Sigmoid colon (tissue), 6 donors: ENCODE measurements at regions not wholly inside any gene's neighbourhood (a gene's known extent, or its start where the extent isn't known, plus 50 kb on each side); places are given as distances from the start of the nearest gene placed in this dataset.

Experiments
- DNase-seq: peaks from one replicate; pipeline ENCODE4 v3.0.0-alpha.2; 2019
- H3K27ac ChIP-seq, 4 donors: fragments of 200-600 bp; sonication (generic); one replicate each; pipeline ENCODE4 v1.5.1; 2016 to 2019; ENCODE audit warnings: mild to moderate bottlenecking in 1 of 4
- H3K27me3 ChIP-seq, 3 donors: fragments of 200-600 bp; sonication (generic); one replicate each; pipeline ENCODE4 v1.5.1; 2019; ENCODE audit warnings: mild to moderate bottlenecking in 1 of 3
- H3K36me3 ChIP-seq, 4 donors: fragments of 200-600 bp; sonication (generic); one replicate each; pipeline ENCODE4 v1.5.1; 2016 to 2019
- H3K4me1 ChIP-seq, 4 donors: fragments of 200-600 bp; sonication (generic); one replicate each; pipeline ENCODE4 v1.5.1; 2017 to 2019
- H3K4me3 ChIP-seq, 4 donors: fragments of 200-600 bp; sonication (generic); one replicate each; pipeline ENCODE4 v1.5.1; 2017 to 2019; ENCODE audit warnings: mild to moderate bottlenecking in 2 of 4, moderate library complexity in 1 of 4
- H3K9me3 ChIP-seq, 4 donors: fragments of 200-600 bp in 3 of 4; sonication (generic) in 3 of 4; one replicate each; pipeline versions ENCODE4 v1.5.1 to v1.6.1; 2013 to 2019
- EP300 ChIP-seq, 4 donors: sonication (generic); formaldehyde crosslinking; IDR thresholded peaks; one replicate each; pipeline ENCODE4 v1.6.1; 2017; ENCODE audit warnings: antibody characterized with exemption in 4 of 4
- POLR2A ChIP-seq, 2 donors: fragments of 450-650 bp; IDR thresholded peaks; one replicate each; pipeline ENCODE4 v1.6.1; 2016; ENCODE audit warnings: antibody characterized with exemption in 2 of 2, mild to moderate bottlenecking in 2 of 2, moderate library complexity in 2 of 2
- POLR2AphosphoS5 ChIP-seq, 4 donors: sonication (generic); formaldehyde crosslinking; IDR thresholded peaks; one replicate each; pipeline ENCODE4 v1.6.1; 2017; ENCODE audit warnings: antibody characterized with exemption in 4 of 4
- WGBS, 2 donors: extraction: QIAGEN DNeasy Blood & Tissue Kit; methylation state at CpG; one replicate each; pipeline ENCODE4 v1.1.7; 2013; 5-methylcytosine and 5-hydroxymethylcytosine counted together
- intact Hi-C: fragments of 100-400 bp; cut with DNase I; formaldehyde crosslinking; loops from one replicate; pipeline ENCODE4 v1.15.1; 2023
- TF ChIP-seq, protein P1 (sequence below), 4 experiments: fragments of 450-650 bp in 3 of 4; fragments of 200-600 bp in 1 of 4; IDR thresholded peaks; one replicate each; pipeline ENCODE4 v1.5.1; 2016 to 2019; ENCODE audit warnings: antibody characterized with exemption in 4 of 4, mild to moderate bottlenecking in 3 of 4, moderate library complexity in 2 of 4
- donor health status: healthy with polysubstance abuse.
- donor health status: healthy.

DNA sequence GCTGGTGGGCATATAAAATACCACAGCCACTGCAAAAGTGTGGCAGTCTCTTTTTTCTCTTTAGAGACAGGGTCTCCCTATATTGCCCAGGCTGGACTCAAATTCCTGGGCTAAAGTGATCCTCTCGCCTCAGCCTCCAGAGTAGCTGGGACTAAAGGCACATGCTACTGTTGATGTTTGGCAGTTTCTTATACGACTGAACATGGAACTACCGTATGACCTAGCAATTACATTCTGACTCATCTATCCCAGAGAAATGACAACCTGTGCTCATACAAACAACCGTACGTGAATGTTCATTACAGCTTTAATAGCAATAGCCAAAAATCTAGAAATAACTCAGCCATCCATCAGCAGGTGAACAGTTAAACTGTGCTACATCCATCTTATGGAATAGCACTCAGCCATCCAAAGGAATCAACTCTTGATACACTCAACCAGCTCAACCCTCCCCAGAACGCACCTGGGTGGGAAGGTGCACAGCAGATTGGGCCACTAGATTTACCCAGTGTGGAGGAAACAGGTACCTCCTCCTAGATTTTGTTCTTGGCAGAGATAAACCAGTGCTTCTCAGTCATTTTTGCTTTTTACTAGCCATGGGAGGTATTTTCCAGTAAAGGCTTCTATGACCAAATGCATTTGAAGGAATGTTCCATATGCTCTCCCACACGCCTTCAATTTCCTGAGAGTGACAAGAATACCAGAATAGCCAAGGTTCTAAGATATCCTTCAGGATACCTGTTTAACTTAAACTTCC is 130.5 kb downstream of the MED15 start:
- TF ChIP-seq POLR2AphosphoS5 (IDR thresholded peaks at IDR 0.05) (no peak), POLR2A (IDR thresholded peaks at IDR 0.05) (no peak), EP300 (IDR thresholded peaks at IDR 0.05) (no peak)
- TF ChIP-seq, protein P1, sequence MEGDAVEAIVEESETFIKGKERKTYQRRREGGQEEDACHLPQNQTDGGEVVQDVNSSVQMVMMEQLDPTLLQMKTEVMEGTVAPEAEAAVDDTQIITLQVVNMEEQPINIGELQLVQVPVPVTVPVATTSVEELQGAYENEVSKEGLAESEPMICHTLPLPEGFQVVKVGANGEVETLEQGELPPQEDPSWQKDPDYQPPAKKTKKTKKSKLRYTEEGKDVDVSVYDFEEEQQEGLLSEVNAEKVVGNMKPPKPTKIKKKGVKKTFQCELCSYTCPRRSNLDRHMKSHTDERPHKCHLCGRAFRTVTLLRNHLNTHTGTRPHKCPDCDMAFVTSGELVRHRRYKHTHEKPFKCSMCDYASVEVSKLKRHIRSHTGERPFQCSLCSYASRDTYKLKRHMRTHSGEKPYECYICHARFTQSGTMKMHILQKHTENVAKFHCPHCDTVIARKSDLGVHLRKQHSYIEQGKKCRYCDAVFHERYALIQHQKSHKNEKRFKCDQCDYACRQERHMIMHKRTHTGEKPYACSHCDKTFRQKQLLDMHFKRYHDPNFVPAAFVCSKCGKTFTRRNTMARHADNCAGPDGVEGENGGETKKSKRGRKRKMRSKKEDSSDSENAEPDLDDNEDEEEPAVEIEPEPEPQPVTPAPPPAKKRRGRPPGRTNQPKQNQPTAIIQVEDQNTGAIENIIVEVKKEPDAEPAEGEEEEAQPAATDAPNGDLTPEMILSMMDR (IDR thresholded peaks at IDR 0.05), result no peak
- intact Hi-C loops, result no loop called here
- WGBS, 2 donors, result 54 to 73% methylated on average over 7 of the region's 7 CpGs
- H3K27ac ChIP-seq, result no peak overlapping the region
- H3K4me3 ChIP-seq, result no peak overlapping the region
- H3K4me1 ChIP-seq, result no peaks in the 10 kb centered on the region
- no peak for DNase-seq
- no peaks in the 10 kb centered on the region for H3K36me3 ChIP-seq
- peaks cover 0 to 21% (median 0%) of the 10 kb centered on the region in 3 donors for H3K27me3 ChIP-seq
- H3K9me3 ChIP-seq, result no peaks in the 10 kb centered on the region

DNA sequence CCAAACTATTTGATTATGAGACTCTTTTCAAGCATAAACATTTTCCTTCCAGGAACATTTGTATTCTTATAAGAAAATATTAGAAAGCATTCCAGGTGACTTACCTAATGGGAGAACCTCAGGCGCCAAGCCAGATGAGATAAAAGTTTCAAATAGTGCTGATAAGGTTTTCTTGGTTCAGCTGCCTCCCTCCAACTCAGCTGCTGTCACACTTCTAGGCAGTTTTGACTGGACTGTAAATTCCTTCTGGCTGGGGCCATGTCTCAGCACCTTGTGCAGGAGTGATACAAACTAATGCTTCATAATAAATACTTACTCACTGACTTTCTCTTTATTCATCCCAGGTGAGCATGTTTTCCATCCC is 131.1 kb downstream of the MED15 start:
- TF ChIP-seq EP300 (IDR thresholded peaks at IDR 0.05) (no peak), POLR2AphosphoS5 (IDR thresholded peaks at IDR 0.05) (no peak), POLR2A (IDR thresholded peaks at IDR 0.05) (no peak)
- TF ChIP-seq, protein P1 (IDR thresholded peaks at IDR 0.05), result no peak
- no peaks in the 10 kb centered on the region for H3K36me3 ChIP-seq
- H3K4me1 ChIP-seq, result no peaks in the 10 kb centered on the region
- intact Hi-C loops, result no loop called here
- no peaks in the 10 kb centered on the region for H3K9me3 ChIP-seq
- H3K27ac ChIP-seq, result no peak overlapping the region
- WGBS, 2 donors, result 14 to 65% methylated on average over 1 of the region's 1 CpG
- H3K4me3 ChIP-seq, result no peak overlapping the region
- H3K27me3 ChIP-seq, result peaks cover 0 to 21% (median 0%) of the 10 kb centered on the region in 3 donors
- no peak for DNase-seq

DNA sequence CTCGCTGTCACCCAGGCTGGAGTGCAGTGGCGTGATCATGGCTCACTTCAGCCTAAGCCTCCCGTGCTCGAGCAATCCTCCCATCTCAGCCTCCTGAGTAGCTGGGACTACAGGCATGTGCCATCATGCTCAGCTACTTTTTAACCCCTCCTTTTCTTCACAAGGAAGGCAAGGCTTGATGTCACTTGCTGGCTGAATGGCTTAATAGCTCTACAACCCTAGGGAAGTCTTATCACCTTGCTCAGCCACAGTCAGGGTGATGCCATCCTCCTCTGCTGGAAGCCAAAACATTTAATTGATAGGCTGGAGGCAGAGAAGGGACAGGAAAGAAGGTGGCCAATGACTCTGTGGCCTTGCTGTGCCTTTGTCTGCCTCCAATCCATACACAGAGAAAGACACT is 131.9 kb downstream of the MED15 start:
- Histone ChIP-seq H3K27me3 (peaks cover 0 to 20% (median 0%) of the 10 kb centered on the region in 3 donors), H3K4me1 (no peaks in the 10 kb centered on the region), H3K27ac (no peak overlapping the region), H3K36me3 (no peaks in the 10 kb centered on the region), H3K9me3 (no peaks in the 10 kb centered on the region), H3K4me3 (no peak overlapping the region)
- whole genome bisulfite sequencing, 2 donors, result 85 to 90% methylated on average over 4 of the region's 4 CpGs
- TF ChIP-seq, protein P1 (IDR thresholded peaks at IDR 0.05), result no peak
- intact Hi-C loops, result no loop called here
- DNase-seq, result no peak

DNA sequence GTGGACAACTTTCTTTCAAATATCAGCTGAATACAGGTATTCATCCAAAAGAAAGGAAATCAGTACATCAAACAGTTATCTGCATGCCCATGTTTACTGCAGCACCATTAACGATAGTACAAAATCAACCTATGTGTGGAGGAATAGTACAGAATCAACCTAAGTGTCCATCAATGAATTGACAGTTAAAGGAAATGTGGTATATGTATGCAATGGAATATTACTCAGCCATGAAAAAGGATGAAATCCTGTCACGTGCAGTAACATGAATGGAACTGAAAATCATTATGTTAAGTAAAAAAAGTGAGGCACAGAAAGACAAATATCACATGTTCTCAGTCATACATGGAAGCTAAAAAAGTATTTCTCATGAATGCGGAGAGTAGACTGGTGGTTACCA is 132.3 kb downstream of the MED15 start:
- no peaks in the 10 kb centered on the region for H3K9me3 ChIP-seq
- peaks cover 0 to 16% (median 0%) of the 10 kb centered on the region in 3 donors for H3K27me3 ChIP-seq
- H3K36me3 ChIP-seq, result no peaks in the 10 kb centered on the region

More for the DNA sequence above, 132.3 kb downstream of the MED15 start:
- TF ChIP-seq POLR2A (IDR thresholded peaks at IDR 0.05), result no peak
- no peak for TF ChIP-seq EP300 (IDR thresholded peaks at IDR 0.05)
- TF ChIP-seq POLR2AphosphoS5 (IDR thresholded peaks at IDR 0.05), result no peak
- TF ChIP-seq, protein P1 (IDR thresholded peaks at IDR 0.05), result no peak
- no peak overlapping the region for H3K4me3 ChIP-seq
- intact Hi-C loops, result no loop called here
- no peak overlapping the region for H3K27ac ChIP-seq
- 93 to 96% methylated on average over 3 of the region's 3 CpGs for WGBS, 2 donors
- no peaks in the 10 kb centered on the region for H3K4me1 ChIP-seq
- DNase-seq, result no peak
